ENCODE measurements at regions not wholly inside any gene's neighbourhood (a gene's known extent, or its start where the extent isn't known, plus 50 kb on each side); places are given as distances from the start of the nearest gene placed in this dataset.

DNA sequence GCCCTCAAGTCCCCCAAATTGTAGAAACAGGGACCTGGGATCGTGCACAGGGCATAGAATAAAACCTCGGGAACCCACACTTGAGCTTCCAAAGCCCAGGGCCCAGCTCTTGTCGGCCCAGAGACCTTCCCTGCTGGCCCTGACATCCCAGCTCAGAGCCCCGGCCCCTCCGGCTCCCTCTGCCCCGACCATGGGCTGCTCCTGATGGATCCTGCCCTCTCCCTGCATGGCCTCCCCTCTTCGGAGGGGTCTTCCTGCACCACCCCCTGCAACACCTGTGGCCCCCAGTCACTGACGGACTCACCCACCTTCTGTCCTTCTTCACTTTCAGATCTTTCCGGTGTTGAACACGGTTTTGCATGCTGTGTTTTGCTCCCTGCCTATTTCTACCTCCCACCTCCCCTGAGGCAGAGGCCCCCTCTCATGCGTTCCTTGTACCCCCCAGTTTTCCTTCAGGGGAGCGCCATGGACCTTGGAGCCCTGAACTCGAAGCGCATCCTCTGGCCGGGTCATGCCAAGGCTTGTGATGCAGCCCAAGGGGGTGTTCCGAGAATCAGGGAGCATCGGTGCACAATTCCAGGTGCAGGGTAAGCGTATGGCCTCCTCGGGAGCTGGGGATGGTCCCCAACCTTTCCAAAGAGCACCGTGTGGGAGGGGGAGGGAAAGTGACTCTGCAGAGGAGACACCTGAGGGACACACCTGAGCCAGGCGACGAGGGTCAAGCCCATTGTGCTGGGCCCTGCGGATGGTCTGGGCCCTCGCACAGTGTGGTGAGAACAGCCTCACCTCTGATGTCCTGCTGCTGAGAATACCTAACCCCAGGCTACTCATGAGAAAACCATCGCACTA, 666.4 kb downstream of the BRD1 start:
- Histone ChIP-seq H3K4me3 (ENCODE audit: low read length) (no peak overlapping the region), H3K27ac (ENCODE audit: low read depth, low read length) (no peak overlapping the region), H3K36me3 (ENCODE audit: control insufficient read depth, insufficient read depth, low read length) (no peaks in the 10 kb centered on the region), H3K9ac (ENCODE audit: low read length) (no peak overlapping the region), H3K27me3 (ENCODE audit: control insufficient read depth, insufficient read depth, low read length) (no peaks in the 10 kb centered on the region), H3K4me1 (ENCODE audit: control insufficient read depth, insufficient read depth, low read length) (no peaks in the 10 kb centered on the region)

DNA sequence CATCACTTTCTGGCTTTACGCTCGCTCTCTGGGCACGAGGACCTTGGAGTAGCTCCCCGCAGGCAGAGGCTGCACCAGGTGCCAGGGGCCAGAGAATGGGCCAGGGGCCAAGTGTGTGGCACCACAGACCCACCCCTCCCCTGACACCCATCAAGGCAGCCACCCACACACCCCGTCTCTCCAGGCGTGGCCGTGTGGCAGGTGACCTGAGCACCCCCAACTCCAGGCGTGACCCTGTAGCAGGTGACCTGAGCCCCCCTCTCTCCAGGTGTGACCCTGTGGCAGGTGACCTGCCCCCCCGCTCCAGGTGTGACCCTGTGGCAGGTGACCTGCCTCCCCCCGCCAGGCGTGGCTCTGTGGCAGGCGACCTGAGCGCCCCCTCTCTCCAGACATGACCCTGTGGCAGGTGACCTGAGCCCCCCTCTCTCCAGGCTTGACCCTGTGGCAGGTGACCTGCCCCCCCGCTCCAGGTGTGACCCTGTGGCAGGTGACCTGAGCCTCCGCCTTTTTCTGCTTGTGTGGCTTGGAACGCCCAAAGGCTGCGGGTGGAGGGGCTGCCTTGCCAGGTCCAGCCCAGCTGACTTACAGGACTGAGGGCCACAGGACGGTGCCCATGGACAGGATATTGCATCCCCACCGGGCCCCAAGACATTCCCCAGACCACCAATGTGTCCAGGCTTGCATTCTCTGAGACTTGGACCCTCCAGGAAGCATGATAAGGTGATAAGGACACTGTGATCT, 667.2 kb downstream of the BRD1 start:
- H3K4me3 ChIP-seq (ENCODE audit: low read length), result no peak overlapping the region
- H3K4me1 ChIP-seq (ENCODE audit: control insufficient read depth, insufficient read depth, low read length), result no peaks in the 10 kb centered on the region
- H3K27me3 ChIP-seq (ENCODE audit: control insufficient read depth, insufficient read depth, low read length), result no peaks in the 10 kb centered on the region
- H3K27ac ChIP-seq (ENCODE audit: low read depth, low read length), result no peak overlapping the region
- no peaks in the 10 kb centered on the region for H3K36me3 ChIP-seq (ENCODE audit: control insufficient read depth, insufficient read depth, low read length)
- H3K9ac ChIP-seq (ENCODE audit: low read length), result no peak overlapping the region

DNA sequence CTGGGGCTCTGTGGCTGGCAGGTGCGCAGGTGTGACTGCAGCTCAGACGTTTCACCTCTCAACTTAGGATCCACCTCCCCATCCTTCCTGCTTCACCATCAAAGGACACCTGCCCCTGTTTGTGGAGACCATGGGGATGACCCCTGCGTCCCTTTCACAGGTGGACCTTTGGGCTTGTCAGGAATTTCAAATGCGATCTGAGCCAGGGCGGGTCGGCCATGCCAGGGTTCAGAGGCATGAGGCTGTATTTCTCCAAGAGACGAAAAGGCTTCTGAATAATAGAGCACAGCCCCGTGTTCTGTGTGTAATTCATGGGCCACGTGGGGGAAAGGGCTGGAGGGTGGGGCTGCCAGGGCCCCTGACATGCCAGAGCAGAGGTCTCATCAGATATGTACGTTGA, 668.0 kb downstream of the BRD1 start:
- Histone ChIP-seq H3K4me1 (ENCODE audit: control insufficient read depth, insufficient read depth, low read length) (no peaks in the 10 kb centered on the region), H3K4me3 (ENCODE audit: low read length) (no peak overlapping the region), H3K27ac (ENCODE audit: low read depth, low read length) (no peak overlapping the region), H3K27me3 (ENCODE audit: control insufficient read depth, insufficient read depth, low read length) (no peaks in the 10 kb centered on the region), H3K36me3 (ENCODE audit: control insufficient read depth, insufficient read depth, low read length) (no peaks in the 10 kb centered on the region), H3K9ac (ENCODE audit: low read length) (no peak overlapping the region)

DNA sequence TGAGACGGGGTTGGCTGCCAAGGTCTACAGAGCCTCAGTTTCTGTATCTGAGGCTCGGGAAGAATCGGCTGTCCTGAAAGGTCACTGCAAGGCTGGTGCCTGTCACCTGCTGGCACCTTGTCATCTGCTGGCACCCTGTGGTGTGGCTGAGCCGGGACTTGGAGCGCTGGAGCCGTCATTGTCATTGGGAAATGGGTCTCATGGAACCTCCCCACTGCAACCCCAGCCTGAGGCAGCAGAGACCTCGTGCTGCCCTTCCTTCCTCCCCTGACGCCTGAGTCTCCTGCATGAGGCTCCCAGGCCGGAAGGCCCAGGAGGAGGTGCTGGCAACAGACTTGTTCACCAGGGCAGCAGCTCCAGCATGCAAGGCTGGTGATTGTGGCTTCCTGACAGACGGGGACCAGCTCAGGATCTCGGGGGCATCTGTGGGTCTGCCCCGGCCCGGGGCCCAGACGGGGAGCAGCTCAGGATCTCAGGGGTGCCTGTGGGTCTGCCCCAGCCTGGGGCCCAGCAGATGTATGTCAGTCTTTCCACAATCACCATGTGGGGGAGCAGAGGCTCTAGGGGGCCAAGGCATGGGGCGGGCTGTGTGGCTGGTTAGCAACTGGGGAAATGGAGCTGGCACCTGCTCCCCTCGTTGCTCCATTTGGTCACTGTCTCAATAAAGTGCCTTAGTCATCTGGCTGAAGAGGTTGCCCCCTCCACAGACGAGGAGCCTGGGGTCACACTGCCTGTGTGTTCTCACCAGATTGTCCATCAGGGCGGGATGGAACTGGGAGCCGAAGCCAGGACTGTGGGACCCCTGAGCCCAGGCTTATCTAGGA, 668.7 kb downstream of the BRD1 start:
- no peaks in the 10 kb centered on the region for H3K27me3 ChIP-seq (ENCODE audit: control insufficient read depth, insufficient read depth, low read length)
- no peaks in the 10 kb centered on the region for H3K4me1 ChIP-seq (ENCODE audit: control insufficient read depth, insufficient read depth, low read length)
- no peaks in the 10 kb centered on the region for H3K36me3 ChIP-seq (ENCODE audit: control insufficient read depth, insufficient read depth, low read length)
- no peak overlapping the region for H3K27ac ChIP-seq (ENCODE audit: low read depth, low read length)
- no peak overlapping the region for H3K4me3 ChIP-seq (ENCODE audit: low read length)
- H3K9ac ChIP-seq (ENCODE audit: low read length), result no peak overlapping the region

DNA sequence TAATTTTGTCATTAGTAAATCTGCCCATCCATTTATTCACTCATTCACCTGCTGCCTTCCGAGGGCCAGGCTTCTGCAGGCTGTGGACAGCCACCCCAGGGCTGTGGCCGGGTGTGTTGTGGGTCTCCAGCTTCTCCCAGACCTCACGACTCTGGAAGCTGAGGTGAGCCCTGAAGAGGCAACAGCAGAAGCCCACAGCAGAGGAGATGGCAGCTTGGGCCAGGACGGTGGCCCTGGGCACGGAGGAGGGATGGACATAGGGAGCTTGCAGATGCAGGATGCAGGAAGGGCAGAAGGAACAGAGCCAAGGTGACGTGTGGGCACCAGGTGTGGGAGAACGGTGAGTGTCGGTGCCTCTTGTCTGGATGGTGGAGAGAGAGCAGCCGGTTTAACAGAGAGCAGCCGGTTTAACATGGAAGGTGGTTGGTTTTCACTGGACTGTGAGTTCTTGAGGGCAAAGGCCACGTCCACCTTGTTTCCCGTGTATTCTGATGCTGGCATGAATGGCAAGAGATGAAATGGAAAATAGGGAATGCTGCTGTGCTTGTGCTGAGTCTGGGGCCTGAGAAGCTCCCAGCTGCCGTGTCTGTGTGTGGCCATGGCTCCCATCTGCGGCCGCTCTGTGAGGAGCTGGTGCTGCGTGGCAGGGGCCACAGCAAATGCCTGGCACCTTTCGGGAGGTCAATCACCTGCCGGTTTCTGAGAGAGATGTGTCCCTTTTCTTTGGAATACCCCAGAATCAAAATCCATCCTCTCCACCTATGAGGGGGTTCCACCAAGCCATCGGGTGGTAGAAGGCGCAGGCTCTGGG, 669.9 kb downstream of the BRD1 start:
- Histone ChIP-seq H3K4me1 (ENCODE audit: control insufficient read depth, insufficient read depth, low read length) (no peaks in the 10 kb centered on the region), H3K27me3 (ENCODE audit: control insufficient read depth, insufficient read depth, low read length) (peaks cover 5% of the 10 kb centered on the region), H3K9ac (ENCODE audit: low read length) (no peak overlapping the region), H3K27ac (ENCODE audit: low read depth, low read length) (no peak overlapping the region), H3K4me3 (ENCODE audit: low read length) (no peak overlapping the region), H3K36me3 (ENCODE audit: control insufficient read depth, insufficient read depth, low read length) (no peaks in the 10 kb centered on the region)

DNA sequence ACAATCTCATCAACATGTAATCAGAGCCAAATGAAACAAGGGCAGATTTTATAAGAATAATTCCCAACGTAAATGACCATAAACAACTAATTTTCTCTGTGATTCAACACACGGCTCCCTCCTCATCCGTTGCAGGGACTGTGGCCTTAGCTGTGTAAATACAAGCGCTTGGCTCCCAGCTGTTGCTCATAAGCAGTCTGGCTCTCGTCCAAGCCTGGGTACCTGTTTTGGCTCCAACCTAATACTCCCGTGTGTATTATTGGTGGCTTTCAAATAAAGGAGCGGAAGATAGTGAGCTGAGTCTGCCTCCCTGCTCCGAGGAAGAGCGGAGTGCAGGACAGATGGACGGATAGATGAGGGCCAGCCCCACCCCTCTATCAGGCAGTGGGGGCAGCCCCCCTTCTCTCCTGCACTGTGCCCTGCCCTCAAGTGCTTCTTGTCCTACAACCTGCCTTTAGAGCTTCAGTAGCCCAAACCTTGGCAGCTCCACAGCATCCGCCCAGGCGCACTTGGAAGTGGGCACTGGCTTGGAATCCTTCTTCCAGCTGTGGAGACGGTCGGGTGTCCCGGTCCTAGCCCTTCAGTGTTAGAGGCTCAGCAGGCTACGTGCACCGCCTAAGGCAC, 670.9 kb downstream of the BRD1 start:
- Histone ChIP-seq H3K9ac (ENCODE audit: low read length) (no peak overlapping the region), H3K27ac (ENCODE audit: low read depth, low read length) (no peak overlapping the region), H3K36me3 (ENCODE audit: control insufficient read depth, insufficient read depth, low read length) (no peaks in the 10 kb centered on the region), H3K27me3 (ENCODE audit: control insufficient read depth, insufficient read depth, low read length) (peaks cover 5% of the 10 kb centered on the region), H3K4me1 (ENCODE audit: control insufficient read depth, insufficient read depth, low read length) (no peaks in the 10 kb centered on the region), H3K4me3 (ENCODE audit: low read length) (no peak overlapping the region)

DNA sequence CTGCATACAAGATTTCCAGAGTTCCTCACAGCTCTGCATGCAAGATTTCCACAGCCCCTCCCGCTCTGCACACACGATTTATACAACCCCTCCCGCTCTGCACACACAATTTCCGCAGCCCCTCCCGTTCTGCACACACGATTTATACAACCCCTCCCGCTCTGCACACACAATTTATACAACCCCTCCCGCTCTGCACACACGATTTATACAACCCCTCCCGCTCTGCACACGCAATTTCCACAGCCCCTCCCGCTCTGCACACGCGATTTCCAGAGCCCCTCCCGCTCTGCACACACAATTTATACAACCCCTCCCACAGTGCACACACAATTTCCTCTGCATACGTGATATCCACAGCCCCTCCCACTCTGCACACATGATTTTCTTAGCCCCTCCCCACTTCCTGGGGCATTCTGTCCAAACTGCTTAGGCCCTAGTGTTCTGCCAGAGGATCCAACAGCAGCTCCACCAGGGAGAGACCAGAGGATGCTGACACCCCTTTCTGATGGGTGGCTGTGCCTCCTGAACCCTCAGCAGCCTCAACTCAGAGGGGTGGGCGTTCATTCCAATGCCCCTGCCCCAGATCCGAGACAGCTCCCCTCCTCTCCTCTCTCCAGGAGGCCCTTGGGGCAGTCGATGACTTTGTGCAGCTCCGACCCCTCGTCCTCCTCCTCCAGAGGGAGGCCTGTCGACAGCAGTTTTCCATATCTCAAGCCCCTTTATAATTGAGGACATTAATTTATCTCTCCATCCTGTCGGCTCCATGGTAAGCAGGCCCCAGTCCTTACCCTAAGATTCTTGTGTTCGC, 671.7 kb downstream of the BRD1 start:
- H3K9ac ChIP-seq (ENCODE audit: low read length), result no peak overlapping the region
- no peaks in the 10 kb centered on the region for H3K36me3 ChIP-seq (ENCODE audit: control insufficient read depth, insufficient read depth, low read length)
- peaks cover 10% of the 10 kb centered on the region for H3K27me3 ChIP-seq (ENCODE audit: control insufficient read depth, insufficient read depth, low read length)
- H3K4me3 ChIP-seq (ENCODE audit: low read length), result no peak overlapping the region
- H3K4me1 ChIP-seq (ENCODE audit: control insufficient read depth, insufficient read depth, low read length), result no peaks in the 10 kb centered on the region
- no peak overlapping the region for H3K27ac ChIP-seq (ENCODE audit: low read depth, low read length)

DNA sequence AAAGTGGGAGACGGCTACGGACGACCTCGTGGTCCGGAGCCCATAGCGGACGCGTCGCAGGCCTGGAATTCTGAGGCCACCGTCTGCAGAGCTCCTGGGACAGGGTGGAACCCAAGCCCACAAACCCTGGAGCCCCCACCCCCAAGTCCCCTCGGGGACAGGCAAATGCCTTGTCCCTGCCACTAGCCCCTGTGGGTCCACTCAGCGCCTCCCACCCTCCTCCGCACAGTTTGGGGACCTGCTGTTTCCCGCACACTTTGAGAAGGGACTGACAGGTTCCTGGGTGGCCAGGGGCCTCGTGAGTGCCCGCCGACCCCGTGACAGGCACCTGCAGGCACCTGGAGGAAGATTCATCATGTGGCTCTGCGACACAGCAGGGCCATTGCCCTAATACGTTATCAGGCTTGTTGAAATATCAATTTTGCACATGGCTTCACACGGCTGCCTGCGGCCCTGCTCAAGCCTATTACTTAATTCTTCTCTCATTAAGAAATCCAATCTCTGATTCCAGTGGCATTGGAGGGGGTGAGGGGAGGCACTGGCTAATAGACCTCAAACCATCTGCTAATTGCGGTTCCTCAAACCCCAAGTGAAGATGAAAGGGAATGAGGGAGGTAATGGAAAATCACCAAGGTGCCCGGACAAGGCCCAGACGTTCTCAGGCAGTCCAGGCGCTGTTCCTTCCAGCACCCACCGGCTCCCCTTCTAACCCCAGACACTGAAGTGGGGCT, 672.5 kb downstream of the BRD1 start:
- Histone ChIP-seq H3K27me3 (ENCODE audit: control insufficient read depth, insufficient read depth, low read length) (peaks cover 10% of the 10 kb centered on the region), H3K36me3 (ENCODE audit: control insufficient read depth, insufficient read depth, low read length) (no peaks in the 10 kb centered on the region), H3K4me3 (ENCODE audit: low read length) (no peak overlapping the region), H3K4me1 (ENCODE audit: control insufficient read depth, insufficient read depth, low read length) (no peaks in the 10 kb centered on the region), H3K9ac (ENCODE audit: low read length) (no peak overlapping the region), H3K27ac (ENCODE audit: low read depth, low read length) (no peak overlapping the region)

DNA sequence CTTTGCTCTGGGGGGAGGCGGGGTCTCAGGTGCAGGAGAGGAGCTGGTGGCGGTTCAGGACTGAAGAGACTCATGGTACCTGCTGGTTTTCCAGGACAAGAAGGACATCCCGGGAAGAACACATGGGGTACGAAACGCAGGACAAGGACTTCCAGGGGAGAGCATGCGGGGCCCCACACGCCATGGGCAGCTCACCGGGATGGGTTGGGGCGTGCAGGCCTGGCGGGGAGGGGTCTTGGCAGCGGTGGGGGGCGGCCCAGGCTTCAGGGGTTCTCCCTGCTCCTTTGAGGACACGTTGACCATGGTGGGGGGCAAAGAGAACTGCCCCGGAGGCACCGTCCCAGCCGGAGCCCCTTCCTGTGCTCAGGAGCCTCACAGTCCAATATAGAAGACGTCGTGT, 673.2 kb downstream of the BRD1 start:
- H3K9ac ChIP-seq (ENCODE audit: low read length), result no peak overlapping the region
- H3K4me3 ChIP-seq (ENCODE audit: low read length), result no peak overlapping the region
- H3K4me1 ChIP-seq (ENCODE audit: control insufficient read depth, insufficient read depth, low read length), result no peaks in the 10 kb centered on the region
- peaks cover 10% of the 10 kb centered on the region for H3K27me3 ChIP-seq (ENCODE audit: control insufficient read depth, insufficient read depth, low read length)
- no peaks in the 10 kb centered on the region for H3K36me3 ChIP-seq (ENCODE audit: control insufficient read depth, insufficient read depth, low read length)
- H3K27ac ChIP-seq (ENCODE audit: low read depth, low read length), result no peak overlapping the region

DNA sequence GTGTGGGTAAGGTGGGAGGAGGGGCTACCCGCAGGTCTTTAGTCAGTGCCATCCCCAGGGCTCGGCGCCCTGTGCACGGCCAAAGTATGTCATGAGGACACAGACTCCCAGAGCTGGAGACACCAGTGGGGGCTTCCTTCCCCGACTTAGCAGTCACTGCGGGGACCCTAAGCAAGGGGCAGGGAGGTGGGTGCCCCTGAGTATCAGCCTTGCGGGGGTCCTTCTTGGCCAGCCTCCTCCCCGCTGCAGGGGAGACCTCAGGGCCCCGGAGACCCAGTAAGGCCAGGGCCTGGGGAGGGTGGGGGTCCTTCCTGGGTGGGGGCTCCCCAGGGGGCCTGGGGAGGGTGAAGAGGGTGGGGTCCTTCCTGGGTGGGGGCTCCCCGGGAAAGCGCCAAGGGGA, 673.8 kb downstream of the BRD1 start:
- no peak overlapping the region for H3K27ac ChIP-seq (ENCODE audit: low read depth, low read length)
- no peaks in the 10 kb centered on the region for H3K36me3 ChIP-seq (ENCODE audit: control insufficient read depth, insufficient read depth, low read length)
- H3K4me3 ChIP-seq (ENCODE audit: low read length), result no peak overlapping the region
- peaks cover 10% of the 10 kb centered on the region for H3K27me3 ChIP-seq (ENCODE audit: control insufficient read depth, insufficient read depth, low read length)
- no peak overlapping the region for H3K9ac ChIP-seq (ENCODE audit: low read length)
- H3K4me1 ChIP-seq (ENCODE audit: control insufficient read depth, insufficient read depth, low read length), result no peaks in the 10 kb centered on the region
